ENCODE measurements at regions not wholly inside any gene's neighbourhood (a gene's known extent, or its start where the extent isn't known, plus 50 kb on each side); places are given as distances from the start of the nearest gene placed in this dataset.

- no peak for TF ChIP-seq HNF4A (conservative IDR thresholded peaks at IDR 0.05)
- TF ChIP-seq TAF1 (conservative IDR thresholded peaks at IDR 0.05) = no peak
These were observed 236.5 kb downstream of the PHLDA1 start (continued) for GRCh38 chr12:75795125-75795524.

GRCh38 chr12:75792687-75793086 is 238.9 kb downstream of the PHLDA1 start:
- no peaks in the 10 kb centered on the region for H3K9me3 ChIP-seq (ENCODE audit: control insufficient read depth in 4 of 4, low read length in 3 of 4)

More at GRCh38 chr12:75792687-75793086, 238.9 kb downstream of the PHLDA1 start:
- Histone ChIP-seq H3K27me3 (ENCODE audit: control insufficient read depth in 4 of 4, insufficient read depth in 4 of 4, low read length in 3 of 4) (no peaks in the 10 kb centered on the region), H3K27ac (ENCODE audit: low read depth in 1 of 2, low read length in 2 of 2) (no peak overlapping the region), H3K36me3 (ENCODE audit: control insufficient read depth in 4 of 4, insufficient read depth in 3 of 4, low read depth in 1 of 4, low read length in 3 of 4) (no peaks in the 10 kb centered on the region), H3K4me3 (ENCODE audit: low read depth in 1 of 3, low read length in 3 of 3) (no peak overlapping the region), H3K4me1 (ENCODE audit: control insufficient read depth in 4 of 4, insufficient read depth in 4 of 4, low read length in 3 of 4) (no peaks in the 10 kb centered on the region), H3K9ac (ENCODE audit: low read depth in 1 of 2, low read length in 2 of 2) (no peak overlapping the region)
- DNase-seq (ENCODE audit: low spot score) = no peak
- 54% methylated on average over 1 of the region's 1 CpG for WGBS
- TF ChIP-seq CTCF (IDR thresholded peaks at IDR 0.05; ENCODE audit: low read depth, low read length, missing input control) = no peak
- TF ChIP-seq REST (IDR thresholded peaks at IDR 0.05) = no peak
- no peak for TF ChIP-seq EGR1 (IDR thresholded peaks at IDR 0.05; ENCODE audit: low read depth in 2 of 2)
- no peak for TF ChIP-seq YY1 (IDR thresholded peaks at IDR 0.05)
- TF ChIP-seq ZBTB33 (IDR thresholded peaks at IDR 0.05) = no peak
- no peak for TF ChIP-seq SP1 (IDR thresholded peaks at IDR 0.05)
- no peak for TF ChIP-seq HNF4G (IDR thresholded peaks at IDR 0.05)

Measured in liver (tissue), 8 donors.